GM23248 (cell line): ENCODE measurements at regions not wholly inside any gene's neighbourhood (a gene's known extent, or its start where the extent isn't known, plus 50 kb on each side); places are given as distances from the start of the nearest gene placed in this dataset.

Experiments
- EZH2 ChIP-seq: fragments of 200-600 bp; sonication (generic); IDR thresholded peaks from 2 replicates; pipeline ENCODE4 v1.6.1; 2018; ENCODE audit warnings: antibody characterized with exemption, mild to moderate bottlenecking; ENCODE audit not compliant: insufficient read depth, poor library complexity, severe bottlenecking
- EZH2phosphoT487 ChIP-seq: fragments of 200-600 bp; sonication (generic); IDR thresholded peaks from 2 replicates; pipeline ENCODE4 v1.6.1; 2018; ENCODE audit warnings: antibody characterized with exemption, moderate library complexity, mild to moderate bottlenecking, low read depth; ENCODE audit not compliant: insufficient read depth

DNA sequence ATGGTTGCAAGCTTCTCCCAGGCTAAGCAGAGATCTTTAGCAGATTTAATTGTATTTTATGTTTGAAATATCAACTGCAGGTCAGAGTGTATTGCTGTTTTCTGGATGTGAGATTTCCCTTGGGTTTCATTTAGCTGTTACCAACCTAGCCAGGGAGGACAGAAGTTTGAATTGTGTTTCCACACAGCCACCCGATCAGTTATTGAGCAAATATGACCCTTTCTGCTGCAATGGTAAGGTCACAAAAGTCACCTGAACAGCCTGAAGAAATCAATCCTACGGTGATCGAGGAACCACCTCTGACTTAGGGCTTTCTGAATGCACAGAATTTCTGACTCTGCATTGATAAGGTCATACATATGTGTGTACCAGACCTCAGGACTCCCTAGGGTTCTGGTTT is 419.9 kb downstream of the MAN2A1 start:
- TF ChIP-seq EZH2 (no peak), EZH2phosphoT487 (no peak)
